ENCODE measurements at regions not wholly inside any gene's neighbourhood (a gene's known extent, or its start where the extent isn't known, plus 50 kb on each side); places are given as distances from the start of the nearest gene placed in this dataset.

- TF ChIP-seq CTCF (IDR thresholded peaks at IDR 0.05) (no peak), EP300 (IDR thresholded peaks at IDR 0.05) (no peak), POLR2AphosphoS5 (IDR thresholded peaks at IDR 0.05) (no peak), POLR2A (IDR thresholded peaks at IDR 0.05) (no peak)
Observed at GRCh38 chr7:41239596-41239995, 463.3 kb downstream of the INHBA start.

Measured in stomach (tissue), 4 donors.